Body of pancreas (tissue), 4 donors: ENCODE measurements at regions not wholly inside any gene's neighbourhood (a gene's known extent, or its start where the extent isn't known, plus 50 kb on each side); places are given as distances from the start of the nearest gene placed in this dataset.

Source experiments
- POLR2A ChIP-seq, 3 donors: fragments of 450-650 bp; IDR thresholded peaks; one replicate each; pipeline ENCODE4 v1.6.1; 2016; ENCODE audit warnings: antibody characterized with exemption in 3 of 3, mild to moderate bottlenecking in 2 of 3
- TF ChIP-seq, protein P1 (sequence below), 7 experiments: fragments of 450-650 bp in 4 of 7; fragments of 200-600 bp in 3 of 7; sonication (generic) in 3 of 7; IDR thresholded peaks; one replicate each; pipeline ENCODE4 v1.5.1; 2016 to 2019; ENCODE audit warnings: antibody characterized with exemption in 7 of 7

DNA sequence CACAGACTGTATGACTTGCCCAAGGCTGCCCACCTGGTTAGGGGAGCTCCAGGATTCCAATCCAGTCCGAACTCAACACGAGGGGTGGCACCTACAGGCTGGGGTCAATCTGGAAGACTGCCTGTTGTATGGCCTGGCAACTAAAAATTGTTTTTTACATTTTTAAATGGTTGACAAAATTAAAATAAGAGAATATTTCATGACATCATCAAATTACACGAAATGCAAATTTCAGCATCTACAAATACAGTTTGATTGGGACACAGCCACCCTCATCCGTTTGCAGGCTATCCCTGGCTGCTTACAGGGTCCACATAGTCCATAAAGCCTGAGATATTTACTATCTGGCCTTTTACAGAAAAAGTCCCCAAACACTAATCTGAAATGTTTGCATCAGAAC is 235.9 kb upstream of the GMDS start:
- no peak for TF ChIP-seq POLR2A (IDR thresholded peaks at IDR 0.05)
- TF ChIP-seq, protein P1, sequence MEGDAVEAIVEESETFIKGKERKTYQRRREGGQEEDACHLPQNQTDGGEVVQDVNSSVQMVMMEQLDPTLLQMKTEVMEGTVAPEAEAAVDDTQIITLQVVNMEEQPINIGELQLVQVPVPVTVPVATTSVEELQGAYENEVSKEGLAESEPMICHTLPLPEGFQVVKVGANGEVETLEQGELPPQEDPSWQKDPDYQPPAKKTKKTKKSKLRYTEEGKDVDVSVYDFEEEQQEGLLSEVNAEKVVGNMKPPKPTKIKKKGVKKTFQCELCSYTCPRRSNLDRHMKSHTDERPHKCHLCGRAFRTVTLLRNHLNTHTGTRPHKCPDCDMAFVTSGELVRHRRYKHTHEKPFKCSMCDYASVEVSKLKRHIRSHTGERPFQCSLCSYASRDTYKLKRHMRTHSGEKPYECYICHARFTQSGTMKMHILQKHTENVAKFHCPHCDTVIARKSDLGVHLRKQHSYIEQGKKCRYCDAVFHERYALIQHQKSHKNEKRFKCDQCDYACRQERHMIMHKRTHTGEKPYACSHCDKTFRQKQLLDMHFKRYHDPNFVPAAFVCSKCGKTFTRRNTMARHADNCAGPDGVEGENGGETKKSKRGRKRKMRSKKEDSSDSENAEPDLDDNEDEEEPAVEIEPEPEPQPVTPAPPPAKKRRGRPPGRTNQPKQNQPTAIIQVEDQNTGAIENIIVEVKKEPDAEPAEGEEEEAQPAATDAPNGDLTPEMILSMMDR (IDR thresholded peaks at IDR 0.05), result no peak
